ENCODE measurements at regions not wholly inside any gene's neighbourhood (a gene's known extent, or its start where the extent isn't known, plus 50 kb on each side); places are given as distances from the start of the nearest gene placed in this dataset.
"Not testable (repeated sequence)": the region's sequence is repeated elsewhere in the genome, so short reads cannot be mapped to it uniquely, and the experiment has no call there.

GRCh38 chr9:102482776-102483175 lies 512.4 kb upstream of the CYLC2 start:
- Mint-ChIP-seq H3K4me1 (no peaks in the 10 kb centered on the region), H3K4me3 (no peak overlapping the region), H3K27me3 (ENCODE audit: low read depth) (no peaks in the 10 kb centered on the region), H3K27ac (no peak overlapping the region), H3K9me3 (no peaks in the 10 kb centered on the region), H3K36me3 (no peaks in the 10 kb centered on the region)
- no peak for TF ChIP-seq CTCF (IDR thresholded peaks at IDR 0.05; ENCODE audit: unreplicated experiment)
- no peak for DNase-seq (ENCODE audit: low spot score in 2 of 2, unreplicated experiment in 2 of 2)

GRCh38 chr9:102479191-102479590 lies 515.9 kb upstream of the CYLC2 start:
- no peak overlapping the region for H3K4me3 Mint-ChIP-seq
- H3K27ac Mint-ChIP-seq: no peak overlapping the region
- no peaks in the 10 kb centered on the region for H3K4me1 Mint-ChIP-seq
- TF ChIP-seq CTCF (IDR thresholded peaks at IDR 0.05; ENCODE audit: unreplicated experiment): no peak
- DNase-seq (ENCODE audit: low spot score in 2 of 2, unreplicated experiment in 2 of 2): no peak
- no peaks in the 10 kb centered on the region for H3K36me3 Mint-ChIP-seq
- peaks cover 5% of the 10 kb centered on the region for H3K27me3 Mint-ChIP-seq (ENCODE audit: low read depth)
- H3K9me3 Mint-ChIP-seq: no peaks in the 10 kb centered on the region

- Mint-ChIP-seq H3K9me3 (peaks cover 5% of the 10 kb centered on the region), H3K36me3 (no peaks in the 10 kb centered on the region), H3K27ac (no peak overlapping the region), H3K4me3 (no peak overlapping the region), H3K4me1 (no peaks in the 10 kb centered on the region), H3K27me3 (ENCODE audit: low read depth) (peaks cover 5% of the 10 kb centered on the region)
- TF ChIP-seq CTCF (IDR thresholded peaks at IDR 0.05; ENCODE audit: unreplicated experiment): no peak
- no peak for DNase-seq (ENCODE audit: low spot score in 2 of 2, unreplicated experiment in 2 of 2)
Observed at GRCh38 chr9:102474357-102474756, 520.8 kb upstream of the CYLC2 start.

GRCh38 chr9:102469430-102469829 lies 525.7 kb upstream of the CYLC2 start:
- H3K4me1 Mint-ChIP-seq; H3K9me3 Mint-ChIP-seq; H3K36me3 Mint-ChIP-seq; H3K27ac Mint-ChIP-seq; H3K4me3 Mint-ChIP-seq; H3K27me3 Mint-ChIP-seq (ENCODE audit: low read depth); DNase-seq (ENCODE audit: low spot score in 2 of 2, unreplicated experiment in 2 of 2): not testable (repeated sequence)

- Mint-ChIP-seq H3K4me3 (no peak overlapping the region), H3K9me3 (no peaks in the 10 kb centered on the region), H3K27me3 (ENCODE audit: low read depth) (peaks cover 25% of the 10 kb centered on the region), H3K36me3 (no peaks in the 10 kb centered on the region), H3K27ac (no peak overlapping the region), H3K4me1 (no peaks in the 10 kb centered on the region)
- DNase-seq (ENCODE audit: low spot score in 2 of 2, unreplicated experiment in 2 of 2): no peak
- TF ChIP-seq CTCF (IDR thresholded peaks at IDR 0.05; ENCODE audit: unreplicated experiment): no peak
Observed at GRCh38 chr9:102461156-102461819, 533.8 kb upstream of the CYLC2 start.

DNA sequence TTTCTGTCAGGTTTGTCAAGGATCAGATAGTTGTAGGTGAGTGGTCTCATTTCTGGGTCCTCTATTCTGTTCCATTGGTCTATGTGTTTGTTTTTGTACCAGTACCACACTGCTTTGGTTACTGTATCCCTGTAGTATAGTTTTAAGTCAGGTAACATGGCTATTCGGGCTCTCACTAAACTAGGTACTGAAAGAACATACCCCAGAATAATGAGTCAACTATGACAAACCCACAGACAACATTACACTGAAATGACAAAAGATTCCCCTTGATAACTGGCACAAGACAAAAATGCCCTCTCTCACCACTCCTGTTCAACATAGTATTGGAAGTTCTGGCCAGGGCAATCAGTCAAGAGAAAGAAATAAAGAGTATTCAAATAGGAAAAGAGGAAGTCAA lies 535.3 kb upstream of the CYLC2 start:
- Mint-ChIP-seq H3K27ac (no peak overlapping the region), H3K4me1 (no peaks in the 10 kb centered on the region), H3K36me3 (no peaks in the 10 kb centered on the region), H3K9me3 (no peaks in the 10 kb centered on the region), H3K27me3 (ENCODE audit: low read depth) (peaks cover 30% of the 10 kb centered on the region), H3K4me3 (no peak overlapping the region)
- TF ChIP-seq CTCF (IDR thresholded peaks at IDR 0.05; ENCODE audit: unreplicated experiment): no peak
- DNase-seq (ENCODE audit: low spot score in 2 of 2, unreplicated experiment in 2 of 2): no peak
